SK-N-SH treated with all-trans-retinoic acid at 6 μM for 48 hours (cell line): ENCODE measurements at regions not wholly inside any gene's neighbourhood (a gene's known extent, or its start where the extent isn't known, plus 50 kb on each side); places are given as distances from the start of the nearest gene placed in this dataset.

Experiments used
- ATAC-seq: fragments of 200-7000 bp; cut with Tn5 transposase; 3 replicates; pipeline ENCODE4 v1.9.1; 2020; ENCODE audit warnings: mild to moderate bottlenecking, moderate library complexity
- ARNTL ChIP-seq: fragments of 450-650 bp; formaldehyde crosslinking; IDR thresholded peaks from 2 replicates; pipeline ENCODE4 v1.5.0; 2020; ENCODE audit warnings: low read depth, mild to moderate bottlenecking, moderate library complexity, borderline replicate concordance
- BACH2 ChIP-seq: fragments of 250-450 bp; sonication (Bioruptor Pico); IDR thresholded peaks from 2 replicates; pipeline ENCODE4 v1.9.0; 2021; ENCODE audit warnings: mild to moderate bottlenecking, borderline replicate concordance
- CREB5 ChIP-seq: fragments of 250-450 bp; sonication (Bioruptor Pico); IDR thresholded peaks from 2 replicates; pipeline ENCODE4 v1.5.1; 2020; ENCODE audit warnings: low read depth, mild to moderate bottlenecking, moderate library complexity
- CSDC2 ChIP-seq: fragments of 250-450 bp; sonication (Bioruptor Pico); IDR thresholded peaks from 2 replicates; pipeline ENCODE4 v1.5.0; 2020; ENCODE audit warnings: mild to moderate bottlenecking, moderate library complexity
- CSRNP3 ChIP-seq: fragments of 250-450 bp; sonication (Bioruptor Pico); IDR thresholded peaks from 2 replicates; pipeline ENCODE4 v1.5.1; 2021; ENCODE audit warnings: mild to moderate bottlenecking, moderate library complexity
- ESRRG ChIP-seq: fragments of 250-450 bp; sonication (Bioruptor Pico); IDR thresholded peaks from 2 replicates; pipeline ENCODE4 v1.6.1; 2021; ENCODE audit warnings: mild to moderate bottlenecking
- GLIS3 ChIP-seq: fragments of 250-450 bp; sonication (Bioruptor Pico); IDR thresholded peaks from 2 replicates; pipeline ENCODE4 v1.5.0; 2020; ENCODE audit warnings: mild to moderate bottlenecking, moderate library complexity
- ISL1 ChIP-seq: fragments of 250-450 bp; sonication (Bioruptor Pico); IDR thresholded peaks from 2 replicates; pipeline ENCODE4 v2.1.2; 2022; ENCODE audit warnings: mild to moderate bottlenecking, moderate library complexity
- OSR1 ChIP-seq: fragments of 250-450 bp; sonication (Bioruptor Pico); IDR thresholded peaks from 2 replicates; pipeline ENCODE4 v1.8.0; 2022; ENCODE audit warnings: moderate library complexity, mild to moderate bottlenecking, inconsistent platforms
- POU6F1 ChIP-seq: fragments of 250-450 bp; sonication (Bioruptor Pico); IDR thresholded peaks from 2 replicates; pipeline ENCODE4 v1.8.0; 2021; ENCODE audit warnings: low read depth, mild to moderate bottlenecking, moderate library complexity, borderline replicate concordance
- PPARA ChIP-seq: fragments of 250-450 bp; sonication (Bioruptor Pico); IDR thresholded peaks from 2 replicates; pipeline ENCODE4 v1.5.0; 2020; ENCODE audit warnings: mild to moderate bottlenecking, borderline replicate concordance
- RARB ChIP-seq: fragments of 250-450 bp; sonication (Bioruptor Pico); IDR thresholded peaks from 2 replicates; pipeline ENCODE4 v1.8.0; 2021; ENCODE audit warnings: mild to moderate bottlenecking, moderate library complexity
- SNAI2 ChIP-seq: fragments of 250-450 bp; sonication (Bioruptor Pico); IDR thresholded peaks from 2 replicates; pipeline ENCODE4 v1.5.0; 2020; ENCODE audit warnings: mild to moderate bottlenecking, moderate library complexity
- TCF4 ChIP-seq: fragments of 250-450 bp; sonication (Bioruptor Pico); IDR thresholded peaks from 2 replicates; pipeline ENCODE4 v1.8.0; 2021; ENCODE audit warnings: mild to moderate bottlenecking, moderate library complexity, borderline replicate concordance
- TOX ChIP-seq: fragments of 250-450 bp; sonication (Bioruptor Pico); IDR thresholded peaks from 2 replicates; pipeline ENCODE4 v1.8.0; 2021; ENCODE audit warnings: mild to moderate bottlenecking, moderate library complexity, borderline replicate concordance
- TSHZ2 ChIP-seq: fragments of 250-450 bp; sonication (Bioruptor Pico); IDR thresholded peaks from 2 replicates; pipeline ENCODE4 v1.5.0; 2020; ENCODE audit warnings: mild to moderate bottlenecking, moderate library complexity
- ZC3H10 ChIP-seq: fragments of 250-450 bp; sonication (Bioruptor Pico); IDR thresholded peaks from 2 replicates; pipeline ENCODE4 v1.5.1; 2021; ENCODE audit warnings: mild to moderate bottlenecking, moderate library complexity
- ZFP3 ChIP-seq: fragments of 250-450 bp; sonication (Bioruptor Pico); IDR thresholded peaks from 2 replicates; pipeline ENCODE4 v1.5.0; 2020; ENCODE audit warnings: mild to moderate bottlenecking, moderate library complexity
- ZFP30 ChIP-seq: fragments of 450-650 bp; formaldehyde crosslinking; IDR thresholded peaks from 2 replicates; pipeline ENCODE4 v1.5.0; 2022; ENCODE audit warnings: mild to moderate bottlenecking, moderate library complexity
- ZNF565 ChIP-seq: fragments of 450-650 bp; formaldehyde crosslinking; conservative IDR thresholded peaks from 2 replicates; pipeline ENCODE4 v1.5.0; 2020; ENCODE audit warnings: low read depth, mild to moderate bottlenecking, moderate library complexity
- ZNF70 ChIP-seq: fragments of 450-650 bp; formaldehyde crosslinking; IDR thresholded peaks from 2 replicates; pipeline ENCODE4 v1.5.0; 2020; ENCODE audit warnings: mild to moderate bottlenecking, moderate library complexity
- ZNF8 ChIP-seq: fragments of 450-650 bp; formaldehyde crosslinking; IDR thresholded peaks from 2 replicates; pipeline ENCODE4 v1.5.0; 2020; ENCODE audit warnings: mild to moderate bottlenecking, moderate library complexity

GRCh38 chr3:176927706-176928581, 269.3 kb downstream of the TBL1XR1 start:
- ATAC-seq, result no peak
- TF ChIP-seq CSRNP3 (no peak), ZNF70 (CRISPR knock-in tag) (no peak), ZNF8 (CRISPR knock-in tag) (no peak), ZC3H10 (CRISPR knock-in tag) (no peak), CSDC2 (CRISPR knock-in tag) (no peak), ARNTL (no peak), OSR1 (CRISPR knock-in tag) (no peak), SNAI2 (CRISPR knock-in tag) (no peak), BACH2 (CRISPR knock-in tag) (no peak), GLIS3 (CRISPR knock-in tag) (no peak), PPARA (CRISPR knock-in tag) (no peak), POU6F1 (CRISPR knock-in tag) (no peak), CREB5 (CRISPR knock-in tag) (no peak), TOX (no peak), ZFP30 (CRISPR knock-in tag) (no peak), TSHZ2 (no peak), ZFP3 (CRISPR knock-in tag) (no peak), TCF4 (CRISPR knock-in tag) (no peak), RARB (no peak)

GRCh38 chr3:176927280-176927679, 270.0 kb downstream of the TBL1XR1 start:
- TF ChIP-seq ZNF565 (CRISPR knock-in tag) (no peak), ESRRG (CRISPR knock-in tag) (no peak), GLIS3 (CRISPR knock-in tag) (no peak), ZFP30 (CRISPR knock-in tag) (no peak), POU6F1 (CRISPR knock-in tag) (no peak), TCF4 (CRISPR knock-in tag) (no peak), RARB (no peak), ZNF8 (CRISPR knock-in tag) (no peak), ZC3H10 (CRISPR knock-in tag) (no peak)

GRCh38 chr3:176926688-176927087, 270.6 kb downstream of the TBL1XR1 start:
- TF ChIP-seq ISL1 (no peak), TOX (no peak), TSHZ2 (no peak), POU6F1 (CRISPR knock-in tag) (no peak), PPARA (CRISPR knock-in tag) (no peak)
- ATAC-seq, result no peak

More at GRCh38 chr3:176927280-176927679, 270.0 kb downstream of the TBL1XR1 start:
- ATAC-seq, result no peak
